ENCODE measurements at regions not wholly inside any gene's neighbourhood (a gene's known extent, or its start where the extent isn't known, plus 50 kb on each side); places are given as distances from the start of the nearest gene placed in this dataset.
"Not testable (repeated sequence)": the region's sequence is repeated elsewhere in the genome, so short reads cannot be mapped to it uniquely, and the experiment has no call there.

- H3K27ac Mint-ChIP-seq (ENCODE audit: low read depth): no peak overlapping the region
- no peaks in the 10 kb centered on the region for H3K27me3 Mint-ChIP-seq
- H3K9me3 Mint-ChIP-seq: peaks cover 11% of the 10 kb centered on the region
- DNase-seq (ENCODE audit: low spot score in 2 of 2): no peak
- H3K36me3 Mint-ChIP-seq (ENCODE audit: insufficient read depth): no peaks in the 10 kb centered on the region
- no peaks in the 10 kb centered on the region for H3K4me1 Mint-ChIP-seq
- ATAC-seq (replicated peaks; ENCODE audit: extremely low read depth, poor library complexity, severe bottlenecking): no peak
- H3K4me3 Mint-ChIP-seq: no peak overlapping the region
These were observed 340.2 kb upstream of the DKK2 start for GRCh38 chr4:107376293-107376692.

- DNase-seq (ENCODE audit: low spot score in 2 of 2): no peak
These were observed 330.8 kb upstream of the DKK2 start for GRCh38 chr4:107366900-107367299.

DNA sequence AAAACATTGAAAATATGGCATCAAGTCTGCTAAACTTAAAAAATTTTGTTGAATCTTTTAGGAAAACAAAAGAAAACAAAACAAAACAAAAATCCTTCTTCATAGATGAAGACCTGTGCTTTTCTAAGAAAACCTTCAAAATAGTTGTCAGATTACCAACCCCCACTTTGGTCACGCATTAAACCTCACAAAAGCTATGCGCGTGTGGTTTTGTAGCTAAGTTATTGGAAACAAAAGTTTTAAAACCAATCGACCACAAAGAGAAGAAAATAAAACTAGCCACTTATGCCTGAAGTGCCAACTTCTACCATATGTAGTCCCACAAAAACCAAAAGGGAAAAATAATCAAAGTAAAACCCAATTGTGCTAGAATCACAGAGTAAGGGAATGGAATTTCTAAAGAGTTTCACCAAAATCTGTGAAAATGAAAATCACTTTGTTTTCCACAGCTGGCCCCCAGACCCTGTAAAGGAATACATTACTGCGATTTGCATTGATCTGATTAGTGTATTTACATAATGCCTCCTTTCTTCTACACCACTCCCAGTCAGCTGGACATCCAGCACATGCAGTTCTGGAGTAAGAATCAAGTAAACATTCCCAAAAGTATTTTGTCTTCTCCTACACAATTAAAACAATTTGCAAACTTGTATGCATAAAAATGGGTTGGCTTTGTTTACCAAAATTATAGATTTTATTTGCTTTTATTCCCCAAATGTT, 330.1 kb upstream of the DKK2 start:
- DNase-seq (ENCODE audit: low spot score in 2 of 2): no peak
- no peaks in the 10 kb centered on the region for H3K27me3 Mint-ChIP-seq
- H3K4me3 Mint-ChIP-seq: no peak overlapping the region
- no peaks in the 10 kb centered on the region for H3K4me1 Mint-ChIP-seq
- H3K9me3 Mint-ChIP-seq: peaks cover 8% of the 10 kb centered on the region
- no peak overlapping the region for H3K27ac Mint-ChIP-seq (ENCODE audit: low read depth)
- peaks cover 2% of the 10 kb centered on the region for H3K36me3 Mint-ChIP-seq (ENCODE audit: insufficient read depth)
- no peak for ATAC-seq (replicated peaks; ENCODE audit: extremely low read depth, poor library complexity, severe bottlenecking)

More at GRCh38 chr4:107366900-107367299, 330.8 kb upstream of the DKK2 start:
- Mint-ChIP-seq H3K27me3 (no peaks in the 10 kb centered on the region), H3K4me3 (no peak overlapping the region), H3K27ac (ENCODE audit: low read depth) (no peak overlapping the region), H3K36me3 (ENCODE audit: insufficient read depth) (peaks cover 2% of the 10 kb centered on the region), H3K9me3 (peaks cover 8% of the 10 kb centered on the region), H3K4me1 (no peaks in the 10 kb centered on the region)
- ATAC-seq (replicated peaks; ENCODE audit: extremely low read depth, poor library complexity, severe bottlenecking): no peak

GRCh38 chr4:107363125-107363524, 327.0 kb upstream of the DKK2 start:
- H3K36me3 Mint-ChIP-seq (ENCODE audit: insufficient read depth): peaks cover 2% of the 10 kb centered on the region
- no peaks in the 10 kb centered on the region for H3K27me3 Mint-ChIP-seq
- peaks cover 8% of the 10 kb centered on the region for H3K9me3 Mint-ChIP-seq
- ATAC-seq (replicated peaks; ENCODE audit: extremely low read depth, poor library complexity, severe bottlenecking) (no peak), DNase-seq (ENCODE audit: low spot score in 2 of 2) (no peak)
- H3K4me3 Mint-ChIP-seq: no peak overlapping the region
- H3K27ac Mint-ChIP-seq (ENCODE audit: low read depth): no peak overlapping the region
- H3K4me1 Mint-ChIP-seq: no peaks in the 10 kb centered on the region

DNA sequence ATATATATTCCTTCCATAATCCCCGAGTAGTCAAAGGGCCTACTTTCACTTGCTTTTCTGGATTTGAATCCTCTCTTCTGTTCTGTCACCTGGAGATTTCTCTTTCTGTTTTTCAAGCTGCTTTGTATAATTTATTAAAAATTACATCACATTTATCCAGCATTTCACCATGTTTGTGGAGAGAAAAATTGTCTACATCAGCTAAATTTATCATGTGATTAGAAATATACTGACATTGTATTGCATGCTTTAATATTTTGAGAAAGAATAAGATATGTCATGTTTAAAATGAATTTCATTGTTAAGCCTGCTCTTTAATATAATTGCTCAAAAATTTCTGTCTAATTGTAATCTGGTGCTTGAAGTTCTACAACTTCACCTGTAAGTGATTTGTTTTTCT, 323.1 kb upstream of the DKK2 start:
- Mint-ChIP-seq H3K4me1 (no peaks in the 10 kb centered on the region), H3K9me3 (no peaks in the 10 kb centered on the region), H3K4me3 (no peak overlapping the region), H3K27ac (ENCODE audit: low read depth) (no peak overlapping the region), H3K27me3 (no peaks in the 10 kb centered on the region), H3K36me3 (ENCODE audit: insufficient read depth) (no peaks in the 10 kb centered on the region)
- ATAC-seq (replicated peaks; ENCODE audit: extremely low read depth, poor library complexity, severe bottlenecking): no peak
- DNase-seq (ENCODE audit: low spot score in 2 of 2): no peak

- not testable (repeated sequence) for H3K9me3 Mint-ChIP-seq; ATAC-seq (replicated peaks; ENCODE audit: extremely low read depth, poor library complexity, severe bottlenecking); H3K27me3 Mint-ChIP-seq; H3K36me3 Mint-ChIP-seq (ENCODE audit: insufficient read depth); H3K4me1 Mint-ChIP-seq; H3K4me3 Mint-ChIP-seq; H3K27ac Mint-ChIP-seq (ENCODE audit: low read depth); DNase-seq (ENCODE audit: low spot score in 2 of 2)
These were observed 318.2 kb upstream of the DKK2 start for GRCh38 chr4:107354304-107354703.

- Mint-ChIP-seq H3K36me3 (ENCODE audit: insufficient read depth) (peaks cover 3% of the 10 kb centered on the region), H3K4me3 (no peak overlapping the region), H3K27me3 (no peaks in the 10 kb centered on the region), H3K9me3 (no peaks in the 10 kb centered on the region), H3K27ac (ENCODE audit: low read depth) (no peak overlapping the region), H3K4me1 (no peaks in the 10 kb centered on the region)
- ATAC-seq (replicated peaks; ENCODE audit: extremely low read depth, poor library complexity, severe bottlenecking) (no peak), DNase-seq (ENCODE audit: low spot score in 2 of 2) (no peak)
These were observed 315.1 kb upstream of the DKK2 start for GRCh38 chr4:107351196-107351595.

GRCh38 chr4:107349732-107350131, 313.6 kb upstream of the DKK2 start:
- DNase-seq (ENCODE audit: low spot score in 2 of 2) (no peak), ATAC-seq (replicated peaks; ENCODE audit: extremely low read depth, poor library complexity, severe bottlenecking) (no peak)
- H3K4me1 Mint-ChIP-seq: no peaks in the 10 kb centered on the region
- no peak overlapping the region for H3K4me3 Mint-ChIP-seq
- H3K27me3 Mint-ChIP-seq: no peaks in the 10 kb centered on the region
- no peaks in the 10 kb centered on the region for H3K9me3 Mint-ChIP-seq
- H3K36me3 Mint-ChIP-seq (ENCODE audit: insufficient read depth): peaks cover 3% of the 10 kb centered on the region
- no peak overlapping the region for H3K27ac Mint-ChIP-seq (ENCODE audit: low read depth)

- DNase-seq (ENCODE audit: low spot score in 2 of 2) (no peak), ATAC-seq (replicated peaks; ENCODE audit: extremely low read depth, poor library complexity, severe bottlenecking) (no peak)
- H3K27ac Mint-ChIP-seq (ENCODE audit: low read depth): no peak overlapping the region
- H3K36me3 Mint-ChIP-seq (ENCODE audit: insufficient read depth): peaks cover 3% of the 10 kb centered on the region
- H3K9me3 Mint-ChIP-seq: no peaks in the 10 kb centered on the region
- H3K4me3 Mint-ChIP-seq: no peak overlapping the region
- H3K4me1 Mint-ChIP-seq: no peaks in the 10 kb centered on the region
- H3K27me3 Mint-ChIP-seq: no peaks in the 10 kb centered on the region
These were observed 313.2 kb upstream of the DKK2 start for GRCh38 chr4:107349266-107349665.

GRCh38 chr4:107348188-107349050, 312.3 kb upstream of the DKK2 start:
- H3K4me1 Mint-ChIP-seq: no peaks in the 10 kb centered on the region
- no peaks in the 10 kb centered on the region for H3K9me3 Mint-ChIP-seq
- H3K4me3 Mint-ChIP-seq: no peak overlapping the region
- ATAC-seq (replicated peaks; ENCODE audit: extremely low read depth, poor library complexity, severe bottlenecking): no peak
- H3K36me3 Mint-ChIP-seq (ENCODE audit: insufficient read depth): peaks cover 3% of the 10 kb centered on the region
- no peak overlapping the region for H3K27ac Mint-ChIP-seq (ENCODE audit: low read depth)
- no peak for DNase-seq (ENCODE audit: low spot score in 2 of 2)
- no peaks in the 10 kb centered on the region for H3K27me3 Mint-ChIP-seq

GRCh38 chr4:107333518-107333917, 297.4 kb upstream of the DKK2 start:
- no peaks in the 10 kb centered on the region for H3K36me3 Mint-ChIP-seq (ENCODE audit: insufficient read depth)
- no peaks in the 10 kb centered on the region for H3K4me1 Mint-ChIP-seq
- no peak for DNase-seq (ENCODE audit: low spot score in 2 of 2)
- H3K27ac Mint-ChIP-seq (ENCODE audit: low read depth): no peak overlapping the region
- no peaks in the 10 kb centered on the region for H3K27me3 Mint-ChIP-seq
- no peak overlapping the region for H3K4me3 Mint-ChIP-seq
- no peak for ATAC-seq (replicated peaks; ENCODE audit: extremely low read depth, poor library complexity, severe bottlenecking)
- H3K9me3 Mint-ChIP-seq: peaks cover 13% of the 10 kb centered on the region

GRCh38 chr4:107332656-107333055, 296.5 kb upstream of the DKK2 start:
- H3K27ac Mint-ChIP-seq (ENCODE audit: low read depth); H3K27me3 Mint-ChIP-seq; ATAC-seq (replicated peaks; ENCODE audit: extremely low read depth, poor library complexity, severe bottlenecking); DNase-seq (ENCODE audit: low spot score in 2 of 2); H3K36me3 Mint-ChIP-seq (ENCODE audit: insufficient read depth); H3K4me3 Mint-ChIP-seq; H3K4me1 Mint-ChIP-seq: not testable (repeated sequence)
- peaks cover 17% of the 10 kb centered on the region for H3K9me3 Mint-ChIP-seq

DNA sequence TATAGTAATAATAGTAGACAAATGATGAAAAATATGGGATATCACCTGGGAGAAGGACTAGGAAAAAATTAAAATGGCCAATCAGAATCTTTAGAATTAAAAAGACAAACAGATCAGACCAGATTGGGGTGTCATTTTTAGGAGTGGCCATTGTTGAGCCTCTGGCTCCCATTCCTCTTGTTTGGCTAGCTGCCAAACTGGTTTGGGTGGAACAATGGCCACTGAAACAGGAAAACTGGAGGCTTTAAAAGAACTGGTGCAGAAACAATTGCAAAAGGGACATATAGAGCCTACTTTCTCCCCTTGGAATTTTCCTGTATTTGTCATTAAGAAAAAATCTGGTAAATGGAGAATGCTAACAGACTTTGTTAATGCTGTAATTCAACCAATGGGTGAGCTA, 294.8 kb upstream of the DKK2 start:
- Mint-ChIP-seq H3K36me3 (ENCODE audit: insufficient read depth) (no peaks in the 10 kb centered on the region), H3K4me3 (no peak overlapping the region)
- ATAC-seq (replicated peaks; ENCODE audit: extremely low read depth, poor library complexity, severe bottlenecking): no peak

More for the DNA sequence above, 294.8 kb upstream of the DKK2 start:
- H3K27ac Mint-ChIP-seq (ENCODE audit: low read depth): no peak overlapping the region
- H3K9me3 Mint-ChIP-seq: peaks cover 17% of the 10 kb centered on the region
- no peaks in the 10 kb centered on the region for H3K4me1 Mint-ChIP-seq
- H3K27me3 Mint-ChIP-seq: no peaks in the 10 kb centered on the region
- no peak for DNase-seq (ENCODE audit: low spot score in 2 of 2)
